22Rv1 (cell line): ENCODE measurements at regions not wholly inside any gene's neighbourhood (a gene's known extent, or its start where the extent isn't known, plus 50 kb on each side); places are given as distances from the start of the nearest gene placed in this dataset.

Source experiments
- ZFX ChIP-seq: fragments of 450-650 bp; IDR thresholded peaks from 2 replicates; pipeline ENCODE4 v1.6.1; 2017; ENCODE audit warnings: antibody characterized with exemption, borderline replicate concordance
- TF ChIP-seq, protein P1 (sequence below): fragments of 450-650 bp; IDR thresholded peaks from 2 replicates; pipeline ENCODE4 v1.5.1; 2017; ENCODE audit warnings: mild to moderate bottlenecking

DNA sequence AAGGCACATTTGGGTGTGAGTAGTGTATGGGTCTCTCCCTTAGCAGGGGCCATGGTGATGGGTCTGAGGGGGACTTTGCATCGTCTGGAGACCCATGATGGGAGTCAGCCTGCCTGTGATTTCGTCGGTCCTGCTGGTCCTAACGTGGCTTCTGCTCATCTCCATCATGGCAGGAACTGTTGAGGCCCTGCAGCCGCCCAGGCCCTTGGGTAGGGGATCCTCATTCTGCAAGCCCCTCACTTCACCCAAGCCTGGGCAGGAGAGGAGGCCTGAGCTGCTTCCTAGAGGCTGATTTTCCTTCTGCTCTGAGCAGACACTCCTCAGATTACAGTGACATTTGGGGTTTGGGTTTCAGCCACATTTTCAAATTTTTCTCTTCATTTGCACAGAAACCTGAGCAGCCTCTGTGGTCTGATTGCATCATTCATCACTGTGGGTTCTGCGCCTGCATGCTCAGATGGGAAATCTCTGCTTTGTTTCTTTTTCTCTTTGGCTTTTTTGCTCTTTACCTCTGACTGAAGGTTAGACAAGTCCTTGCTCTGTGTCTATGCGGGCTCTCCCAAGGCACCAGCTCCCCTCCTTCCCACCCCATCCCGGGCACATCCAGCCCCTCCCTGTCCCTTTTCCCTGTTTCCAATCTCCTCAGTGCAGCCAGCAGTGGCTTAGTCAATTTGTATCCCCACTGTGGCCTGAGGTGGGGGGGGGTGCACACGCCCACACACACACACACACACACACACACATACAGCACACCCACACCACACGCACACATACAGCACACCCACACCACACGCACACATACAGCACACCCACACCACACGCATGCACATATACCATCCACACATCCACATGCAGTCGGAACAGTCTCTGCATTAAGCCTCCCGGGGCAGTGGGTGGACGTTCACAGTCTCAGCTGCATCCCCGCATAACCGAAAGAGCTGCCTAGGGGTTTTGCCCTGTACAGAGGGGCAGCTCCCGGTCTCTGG, 305.4 kb upstream of the HS6ST1 start:
- TF ChIP-seq, protein P1, sequence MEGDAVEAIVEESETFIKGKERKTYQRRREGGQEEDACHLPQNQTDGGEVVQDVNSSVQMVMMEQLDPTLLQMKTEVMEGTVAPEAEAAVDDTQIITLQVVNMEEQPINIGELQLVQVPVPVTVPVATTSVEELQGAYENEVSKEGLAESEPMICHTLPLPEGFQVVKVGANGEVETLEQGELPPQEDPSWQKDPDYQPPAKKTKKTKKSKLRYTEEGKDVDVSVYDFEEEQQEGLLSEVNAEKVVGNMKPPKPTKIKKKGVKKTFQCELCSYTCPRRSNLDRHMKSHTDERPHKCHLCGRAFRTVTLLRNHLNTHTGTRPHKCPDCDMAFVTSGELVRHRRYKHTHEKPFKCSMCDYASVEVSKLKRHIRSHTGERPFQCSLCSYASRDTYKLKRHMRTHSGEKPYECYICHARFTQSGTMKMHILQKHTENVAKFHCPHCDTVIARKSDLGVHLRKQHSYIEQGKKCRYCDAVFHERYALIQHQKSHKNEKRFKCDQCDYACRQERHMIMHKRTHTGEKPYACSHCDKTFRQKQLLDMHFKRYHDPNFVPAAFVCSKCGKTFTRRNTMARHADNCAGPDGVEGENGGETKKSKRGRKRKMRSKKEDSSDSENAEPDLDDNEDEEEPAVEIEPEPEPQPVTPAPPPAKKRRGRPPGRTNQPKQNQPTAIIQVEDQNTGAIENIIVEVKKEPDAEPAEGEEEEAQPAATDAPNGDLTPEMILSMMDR: no peak
- no peak for TF ChIP-seq ZFX
